Hepatocyte (in vitro differentiated cells): ENCODE measurements at regions not wholly inside any gene's neighbourhood (a gene's known extent, or its start where the extent isn't known, plus 50 kb on each side); places are given as distances from the start of the nearest gene placed in this dataset.

Experiments
- DNase-seq: peaks from one replicate; pipeline ENCODE4 v3.0.0-alpha.2; 2016; ENCODE audit warnings: low spot score
- H2AFZ ChIP-seq: fragments of 200-600 bp; sonication (generic); 2 replicates; pipeline ENCODE4 v1.6.0; 2016; ENCODE audit warnings: antibody characterized with exemption, mild to moderate bottlenecking
- H3K27ac ChIP-seq: fragments of 200-600 bp; sonication (generic); 2 replicates; pipeline ENCODE4 v1.5.1; 2016; ENCODE audit warnings: mild to moderate bottlenecking
- H3K27me3 ChIP-seq: fragments of 200-600 bp; sonication (generic); 2 replicates; pipeline ENCODE4 v1.6.1; 2016
- H3K36me3 ChIP-seq: fragments of 200-600 bp; sonication (generic); replicated peaks from 2 replicates; pipeline ENCODE4 v1.5.1; 2016; ENCODE audit warnings: low read depth; ENCODE audit not compliant: insufficient read depth
- H3K4me1 ChIP-seq: fragments of 200-600 bp; sonication (generic); 2 replicates; pipeline ENCODE4 v1.5.1; 2016; ENCODE audit warnings: mild to moderate bottlenecking, moderate library complexity; ENCODE audit not compliant: insufficient read depth
- H3K4me2 ChIP-seq: fragments of 200-600 bp; sonication (generic); 2 replicates; pipeline ENCODE4 v1.6.0; 2016
- H3K4me3 ChIP-seq: fragments of 200-600 bp; sonication (generic); 2 replicates; pipeline ENCODE4 v1.5.1; 2016; ENCODE audit warnings: mild to moderate bottlenecking
- H3K79me2 ChIP-seq: fragments of 200-600 bp; sonication (generic); 2 replicates; pipeline ENCODE4 v1.6.0; 2017; ENCODE audit warnings: mild to moderate bottlenecking
- H3K9me2 ChIP-seq: fragments of 200-600 bp; sonication (generic); replicated peaks from 2 replicates; pipeline ENCODE4 v1.6.0; 2017; ENCODE audit warnings: mild to moderate bottlenecking; ENCODE audit not compliant: insufficient read depth
- H3K9me3 ChIP-seq: fragments of 200-600 bp; sonication (generic); 2 replicates; pipeline ENCODE4 v1.5.1; 2016; ENCODE audit warnings: low read depth, mild to moderate bottlenecking
- H4K20me1 ChIP-seq: fragments of 200-600 bp; sonication (generic); 2 replicates; pipeline ENCODE4 v1.6.0; 2016; ENCODE audit warnings: mild to moderate bottlenecking; ENCODE audit not compliant: insufficient read depth, poor library complexity, severe bottlenecking
- EZH2 ChIP-seq: fragments of 200-600 bp; sonication (generic); IDR thresholded peaks from 2 replicates; pipeline ENCODE4 v1.6.1; 2016; ENCODE audit warnings: antibody characterized with exemption, mild to moderate bottlenecking, borderline replicate concordance
- EZH2phosphoT487 ChIP-seq: fragments of 200-600 bp; sonication (generic); IDR thresholded peaks from one replicate; pipeline ENCODE4 v1.6.1; 2018; ENCODE audit warnings: antibody characterized with exemption, mild to moderate bottlenecking, low read depth, moderate library complexity; ENCODE audit not compliant: unreplicated experiment, severe bottlenecking
- WGBS: methylation state at CpG from one replicate; pipeline ENCODE4 v1.1.6; 2016; ENCODE audit warnings: low lambda C conversion rate; ENCODE audit errors: missing lambda C conversion rate; 5-methylcytosine and 5-hydroxymethylcytosine counted together
- TF ChIP-seq, protein P1 (sequence below): fragments of 200-600 bp; sonication (generic); IDR thresholded peaks from 2 replicates; pipeline ENCODE4 v1.5.1; 2016; ENCODE audit warnings: antibody characterized with exemption, mild to moderate bottlenecking; ENCODE audit not compliant: poor library complexity

GRCh38 chr14:101019541-101019940 lies 116.0 kb upstream of the RTL1 start:
- TF ChIP-seq, protein P1, sequence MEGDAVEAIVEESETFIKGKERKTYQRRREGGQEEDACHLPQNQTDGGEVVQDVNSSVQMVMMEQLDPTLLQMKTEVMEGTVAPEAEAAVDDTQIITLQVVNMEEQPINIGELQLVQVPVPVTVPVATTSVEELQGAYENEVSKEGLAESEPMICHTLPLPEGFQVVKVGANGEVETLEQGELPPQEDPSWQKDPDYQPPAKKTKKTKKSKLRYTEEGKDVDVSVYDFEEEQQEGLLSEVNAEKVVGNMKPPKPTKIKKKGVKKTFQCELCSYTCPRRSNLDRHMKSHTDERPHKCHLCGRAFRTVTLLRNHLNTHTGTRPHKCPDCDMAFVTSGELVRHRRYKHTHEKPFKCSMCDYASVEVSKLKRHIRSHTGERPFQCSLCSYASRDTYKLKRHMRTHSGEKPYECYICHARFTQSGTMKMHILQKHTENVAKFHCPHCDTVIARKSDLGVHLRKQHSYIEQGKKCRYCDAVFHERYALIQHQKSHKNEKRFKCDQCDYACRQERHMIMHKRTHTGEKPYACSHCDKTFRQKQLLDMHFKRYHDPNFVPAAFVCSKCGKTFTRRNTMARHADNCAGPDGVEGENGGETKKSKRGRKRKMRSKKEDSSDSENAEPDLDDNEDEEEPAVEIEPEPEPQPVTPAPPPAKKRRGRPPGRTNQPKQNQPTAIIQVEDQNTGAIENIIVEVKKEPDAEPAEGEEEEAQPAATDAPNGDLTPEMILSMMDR = no peak
- TF ChIP-seq EZH2 = no peak
- no peak for TF ChIP-seq EZH2phosphoT487
- WGBS = 100% methylated on average over 2 of the region's 2 CpGs
- no peaks in the 10 kb centered on the region for H3K9me2 ChIP-seq
- no peak overlapping the region for H3K4me3 ChIP-seq
- H3K79me2 ChIP-seq = no peaks in the 10 kb centered on the region
- DNase-seq = no peak
- no peaks in the 10 kb centered on the region for H3K4me1 ChIP-seq
- H3K9me3 ChIP-seq = no peaks in the 10 kb centered on the region
- H4K20me1 ChIP-seq = no peaks in the 10 kb centered on the region
- H3K36me3 ChIP-seq = no peaks in the 10 kb centered on the region
- no peak overlapping the region for H3K4me2 ChIP-seq
- H2AFZ ChIP-seq = no peak overlapping the region
- no peaks in the 10 kb centered on the region for H3K27me3 ChIP-seq
- H3K27ac ChIP-seq = no peak overlapping the region

DNA sequence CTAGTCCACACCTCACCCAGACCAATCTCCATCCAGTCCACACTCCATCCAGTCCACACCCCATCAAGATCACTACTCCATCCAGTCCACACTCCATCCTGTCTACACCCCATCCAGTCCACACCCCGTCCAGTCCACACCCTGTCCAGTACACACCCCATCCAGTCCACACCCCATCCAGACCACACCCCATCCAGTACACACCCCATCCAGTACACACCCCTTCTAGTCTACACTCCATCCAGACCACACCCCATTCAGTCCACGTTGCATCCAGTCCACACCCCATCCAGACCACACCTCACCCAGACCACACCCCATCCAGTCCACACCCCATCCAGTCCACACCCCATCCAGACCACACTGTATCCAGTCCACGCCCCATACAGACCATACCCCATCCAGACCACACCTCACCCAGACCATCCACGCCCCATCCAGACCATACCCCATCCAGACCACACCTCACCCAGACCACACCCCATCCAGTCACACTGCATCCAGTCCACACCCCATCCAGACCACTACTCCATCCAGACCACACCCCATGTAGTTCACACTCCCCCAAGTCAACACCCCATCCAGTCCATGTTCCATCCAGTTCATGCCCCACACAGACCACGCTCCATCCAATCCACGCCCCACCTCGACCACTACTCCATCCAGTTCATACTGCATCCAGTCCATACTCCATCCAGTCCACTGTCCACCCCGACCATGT lies 116.6 kb upstream of the RTL1 start:
- H3K27ac ChIP-seq = no peak overlapping the region
- no peak for TF ChIP-seq EZH2phosphoT487
- no peak for TF ChIP-seq EZH2
- TF ChIP-seq, protein P1 = no peak
- H3K79me2 ChIP-seq = no peaks in the 10 kb centered on the region
- H3K36me3 ChIP-seq = no peaks in the 10 kb centered on the region
- DNase-seq = no peak
- H3K4me3 ChIP-seq = no peak overlapping the region
- no peaks in the 10 kb centered on the region for H3K4me1 ChIP-seq
- no peaks in the 10 kb centered on the region for H3K9me2 ChIP-seq
- H3K9me3 ChIP-seq = no peaks in the 10 kb centered on the region
- H2AFZ ChIP-seq = no peak overlapping the region
- H3K4me2 ChIP-seq = no peak overlapping the region
- no peaks in the 10 kb centered on the region for H4K20me1 ChIP-seq
- H3K27me3 ChIP-seq = no peaks in the 10 kb centered on the region
- WGBS = 88% methylated on average over 8 of the region's 8 CpGs

DNA sequence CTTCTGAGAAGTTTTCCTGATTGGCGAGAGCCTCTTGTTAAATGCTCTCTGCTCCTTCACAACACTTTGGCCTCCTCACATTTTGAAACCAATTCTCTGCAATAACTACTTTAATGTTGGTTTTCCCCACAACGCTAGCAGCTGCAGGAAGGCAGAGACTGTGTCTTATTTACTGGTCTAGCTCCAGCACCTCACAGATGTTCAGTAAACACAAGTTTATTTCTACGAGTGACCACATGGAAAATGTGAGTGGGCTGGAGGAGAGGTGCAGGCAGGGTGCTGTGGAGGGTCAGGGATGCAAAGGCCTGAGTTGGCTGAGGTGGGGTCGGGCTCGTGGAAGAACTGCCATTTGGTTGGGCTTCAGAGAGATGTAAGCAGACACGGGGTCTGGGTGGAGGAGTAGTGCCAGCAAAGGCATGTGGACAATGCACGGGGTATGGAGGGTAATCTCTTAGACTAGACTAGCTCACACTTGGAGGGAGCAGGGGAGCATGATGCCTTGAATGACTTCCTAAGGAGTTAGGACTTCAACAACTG lies 117.4 kb upstream of the RTL1 start:
- Histone ChIP-seq H3K27me3 (no peaks in the 10 kb centered on the region), H4K20me1 (no peaks in the 10 kb centered on the region)
- DNase-seq = no peak

More for the DNA sequence above, 117.4 kb upstream of the RTL1 start:
- Histone ChIP-seq H2AFZ (no peak overlapping the region), H3K79me2 (no peaks in the 10 kb centered on the region), H3K9me3 (no peaks in the 10 kb centered on the region), H3K4me3 (no peak overlapping the region), H3K4me2 (no peak overlapping the region), H3K36me3 (no peaks in the 10 kb centered on the region), H3K4me1 (no peaks in the 10 kb centered on the region), H3K27ac (no peak overlapping the region), H3K9me2 (no peaks in the 10 kb centered on the region)
- 87% methylated on average over 7 of the region's 7 CpGs for WGBS
- no peak for TF ChIP-seq EZH2phosphoT487
- TF ChIP-seq, protein P1 = no peak
- TF ChIP-seq EZH2 = no peak
